Bronchial epithelial cell (primary cell): ENCODE measurements at regions not wholly inside any gene's neighbourhood (a gene's known extent, or its start where the extent isn't known, plus 50 kb on each side); places are given as distances from the start of the nearest gene placed in this dataset.
A peak's percentile ranks its signal among the peaks of the same experiment; 100 is the strongest.
"Not testable (repeated sequence)": the region's sequence is repeated elsewhere in the genome, so short reads cannot be mapped to it uniquely, and the experiment has no call there.

ENCODE experiments used
- DNase-seq: peaks from one replicate; pipeline ENCODE4 v3.0.0-alpha.2; 2010; ENCODE audit warnings: low read depth
- FAIRE-seq: peaks from 2 replicates; lab custom pipeline; 2011; peaks lifted over from hg19 to GRCh38; lab: Jason Lieb, UNC
- H3K27me3 ChIP-seq: 2 replicates; pipeline ENCODE4 v1.5.1; 2011; ENCODE audit warnings: low read length; ENCODE audit not compliant: control insufficient read depth, insufficient read depth
- H3K36me3 ChIP-seq: 2 replicates; pipeline ENCODE4 v1.5.1; 2011; ENCODE audit warnings: low read length; ENCODE audit not compliant: control insufficient read depth, insufficient read depth
- H3K4me3 ChIP-seq: 2 replicates; pipeline ENCODE4 v1.5.1; 2011; ENCODE audit warnings: mild to moderate bottlenecking, low read depth, low read length, control low read depth
- CTCF ChIP-seq: IDR thresholded peaks from 2 replicates; pipeline ENCODE4 v1.5.1; 2011; ENCODE audit warnings: mild to moderate bottlenecking, moderate library complexity, low read length, control low read depth, inconsistent platforms; ENCODE audit not compliant: insufficient read depth, severe bottlenecking

GRCh38 chr4:25993395-25994185 is 79.6 kb downstream of the SMIM20 start:
- FAIRE-seq (peak; percentile 50), DNase-seq (no peak)
- TF ChIP-seq CTCF: peak; percentile 5
- Histone ChIP-seq H3K27me3 (no peaks in the 10 kb centered on the region), H3K36me3 (no peaks in the 10 kb centered on the region), H3K4me3 (no peak overlapping the region)

GRCh38 chr4:25994577-25994976 is 80.6 kb downstream of the SMIM20 start:
- not testable (repeated sequence) for H3K36me3 ChIP-seq, H3K4me3 ChIP-seq, H3K27me3 ChIP-seq, FAIRE-seq
- peak; percentile 40 for DNase-seq

- DNase-seq: no peak
- TF ChIP-seq CTCF: no peak
- H3K36me3 ChIP-seq: no peaks in the 10 kb centered on the region
- no peak for FAIRE-seq
- H3K27me3 ChIP-seq: no peaks in the 10 kb centered on the region
- no peak overlapping the region for H3K4me3 ChIP-seq
Observed at GRCh38 chr4:26000274-26000950, 86.4 kb downstream of the SMIM20 start.

GRCh38 chr4:26001413-26001812 is 87.4 kb downstream of the SMIM20 start:
- no peaks in the 10 kb centered on the region for H3K27me3 ChIP-seq
- no peak for FAIRE-seq

GRCh38 chr4:26001816-26002215 is 87.8 kb downstream of the SMIM20 start:
- Histone ChIP-seq H3K36me3 (no peaks in the 10 kb centered on the region), H3K27me3 (no peaks in the 10 kb centered on the region), H3K4me3 (no peak overlapping the region)
- DNase-seq (no peak), FAIRE-seq (no peak)
- TF ChIP-seq CTCF: no peak

More at GRCh38 chr4:26001413-26001812, 87.4 kb downstream of the SMIM20 start:
- DNase-seq: no peak
- Histone ChIP-seq H3K36me3 (no peaks in the 10 kb centered on the region), H3K4me3 (no peak overlapping the region)
- no peak for TF ChIP-seq CTCF

GRCh38 chr4:26003056-26003455 is 89.0 kb downstream of the SMIM20 start:
- no peak for TF ChIP-seq CTCF
- Histone ChIP-seq H3K4me3 (no peak overlapping the region), H3K36me3 (no peaks in the 10 kb centered on the region), H3K27me3 (no peaks in the 10 kb centered on the region)
- FAIRE-seq (no peak), DNase-seq (no peak)
